SU-DHL-6 (cell line): ENCODE measurements at regions not wholly inside any gene's neighbourhood (a gene's known extent, or its start where the extent isn't known, plus 50 kb on each side); places are given as distances from the start of the nearest gene placed in this dataset.

ENCODE experiments used
- H2AFZ ChIP-seq: fragments of 200-600 bp; sonication (generic); 2 replicates; pipeline ENCODE4 v1.6.1; 2014; ENCODE audit warnings: low read depth, mild to moderate bottlenecking, moderate library complexity, mixed read lengths, antibody characterized with exemption, low read length; ENCODE audit not compliant: severe bottlenecking
- H3F3A ChIP-seq: fragments of 200-600 bp; shearing (Covaris generic); 2 replicates; pipeline ENCODE4 v1.6.0; 2016; ENCODE audit warnings: antibody characterized with exemption, mild to moderate bottlenecking; ENCODE audit not compliant: insufficient read depth
- H3K27ac ChIP-seq: fragments of 200-600 bp; sonication (generic); 2 replicates; pipeline ENCODE4 v1.5.1; 2016; ENCODE audit warnings: low read depth, mild to moderate bottlenecking, low read length, moderate library complexity, mixed read lengths
- H3K27me3 ChIP-seq: fragments of 200-600 bp; sonication (generic), shearing (Covaris generic); 2 replicates; pipeline ENCODE4 v1.6.0; 2014; ENCODE audit warnings: mild to moderate bottlenecking, low read length
- H3K36me3 ChIP-seq: fragments of 200-600 bp; sonication (generic); 2 replicates; pipeline ENCODE4 v1.6.1; 2014; ENCODE audit warnings: mild to moderate bottlenecking, low read length, mixed read lengths
- H3K4me2 ChIP-seq: fragments of 300-600, 200-600 bp; shearing (Covaris generic), sonication (generic); 2 replicates; pipeline ENCODE4 v1.6.0; 2014; ENCODE audit warnings: low read length, low read depth, mild to moderate bottlenecking; ENCODE audit not compliant: poor library complexity, severe bottlenecking
- H3K4me3 ChIP-seq: fragments of 200-600 bp; sonication (generic); 2 replicates; pipeline ENCODE4 v1.5.1; 2014; ENCODE audit warnings: antibody characterized with exemption, low read length, mild to moderate bottlenecking, mixed read lengths; ENCODE audit not compliant: insufficient read depth, poor library complexity, severe bottlenecking
- H3K79me2 ChIP-seq: fragments of 200-600 bp; sonication (generic); 2 replicates; pipeline ENCODE4 v1.6.1; 2014; ENCODE audit warnings: mild to moderate bottlenecking, low read length, moderate library complexity; ENCODE audit not compliant: insufficient read depth
- H3K9ac ChIP-seq: fragments of 200-600 bp; sonication (generic); 2 replicates; pipeline ENCODE4 v1.7.0; 2014; ENCODE audit warnings: mild to moderate bottlenecking, low read length
- H3K9me2 ChIP-seq: fragments of 200-600 bp; sonication (generic); replicated peaks from 2 replicates; pipeline ENCODE4 v1.6.1; 2014; ENCODE audit warnings: low read length; ENCODE audit not compliant: insufficient read depth
- H3K9me3 ChIP-seq: fragments of 200-600 bp; sonication (generic); 2 replicates; pipeline ENCODE4 v1.6.1; 2014; ENCODE audit warnings: low read length, mixed read lengths; ENCODE audit not compliant: insufficient read depth
- H4K20me1 ChIP-seq: fragments of 200-600 bp; sonication (generic); 2 replicates; pipeline ENCODE4 v1.6.1; 2014; ENCODE audit warnings: low read depth, mild to moderate bottlenecking, antibody characterized with exemption, low read length, moderate library complexity, mixed read lengths
- CTCF ChIP-seq: fragments of 200-600 bp; sonication (generic); IDR thresholded peaks from one replicate; pipeline ENCODE4 v1.5.1; 2017; ENCODE audit warnings: antibody characterized with exemption, mild to moderate bottlenecking, low read length, moderate library complexity; ENCODE audit not compliant: insufficient read depth, poor library complexity, severe bottlenecking
- EZH2phosphoT487 ChIP-seq: fragments of 200-600 bp; sonication (generic), shearing (Covaris generic); conservative IDR thresholded peaks from 2 replicates; pipeline ENCODE4 v1.6.1; 2018; ENCODE audit warnings: mild to moderate bottlenecking, antibody characterized with exemption, low read length, moderate library complexity, mixed read lengths

GRCh38 chr13:58467176-58467575 is 835.6 kb downstream of the PCDH17 start:
- no peak for TF ChIP-seq CTCF
- no peak for TF ChIP-seq EZH2phosphoT487
- no peak overlapping the region for H3K4me3 ChIP-seq
- no peak overlapping the region for H3K4me2 ChIP-seq
- no peaks in the 10 kb centered on the region for H3K27me3 ChIP-seq
- no peak overlapping the region for H2AFZ ChIP-seq
- H3K9me2 ChIP-seq, result no peaks in the 10 kb centered on the region
- H3F3A ChIP-seq, result no peaks in the 10 kb centered on the region
- H3K27ac ChIP-seq, result no peak overlapping the region
- H3K36me3 ChIP-seq, result no peaks in the 10 kb centered on the region
- H3K79me2 ChIP-seq, result no peaks in the 10 kb centered on the region
- no peaks in the 10 kb centered on the region for H4K20me1 ChIP-seq
- H3K9me3 ChIP-seq, result no peaks in the 10 kb centered on the region
- no peak overlapping the region for H3K9ac ChIP-seq

DNA sequence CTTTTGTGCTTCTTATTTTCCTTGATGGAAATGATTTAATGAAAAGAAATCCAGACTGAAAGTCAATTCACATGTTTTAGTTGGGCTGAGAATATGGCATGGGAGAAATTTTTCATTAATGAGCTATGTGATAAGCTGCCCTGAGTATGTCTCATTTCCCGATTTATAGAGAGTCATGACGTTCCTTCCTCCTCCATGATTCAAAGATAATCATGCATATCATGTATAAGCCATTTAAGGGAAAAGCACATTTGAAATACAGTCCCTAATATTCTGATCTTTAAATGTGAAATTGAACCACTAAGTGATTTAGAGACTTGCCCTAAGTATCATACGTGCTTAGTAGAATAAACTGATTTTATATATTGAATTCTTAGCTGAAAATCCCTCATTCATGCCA is 840.9 kb downstream of the PCDH17 start:
- no peaks in the 10 kb centered on the region for H3K9me2 ChIP-seq
- H3K27ac ChIP-seq, result no peak overlapping the region
- no peaks in the 10 kb centered on the region for H4K20me1 ChIP-seq
- no peak overlapping the region for H2AFZ ChIP-seq
- H3K4me3 ChIP-seq, result no peak overlapping the region
- no peak overlapping the region for H3K9ac ChIP-seq
- TF ChIP-seq CTCF (no peak), EZH2phosphoT487 (no peak)
- H3F3A ChIP-seq, result no peaks in the 10 kb centered on the region
- H3K27me3 ChIP-seq, result no peaks in the 10 kb centered on the region
- H3K9me3 ChIP-seq, result no peaks in the 10 kb centered on the region
- no peak overlapping the region for H3K4me2 ChIP-seq
- no peaks in the 10 kb centered on the region for H3K79me2 ChIP-seq
- no peaks in the 10 kb centered on the region for H3K36me3 ChIP-seq

DNA sequence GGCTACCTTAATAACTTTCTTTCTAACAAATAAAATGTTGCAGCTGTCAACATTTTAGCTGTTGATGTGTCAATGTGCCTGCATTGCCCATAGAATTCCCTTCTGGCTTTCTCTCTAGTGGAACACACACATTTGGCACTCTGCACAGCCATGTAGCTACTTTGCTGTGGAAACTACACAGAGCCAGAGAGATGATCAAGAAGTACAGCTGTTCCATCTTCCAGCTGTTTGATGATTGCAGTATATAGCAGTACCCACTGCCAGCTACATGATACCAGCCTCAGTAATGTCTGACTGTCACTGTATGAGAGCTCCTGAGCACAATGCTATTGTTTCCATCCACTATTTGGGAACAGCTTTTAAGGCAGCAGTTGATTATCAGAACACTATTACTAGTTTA is 843.0 kb downstream of the PCDH17 start:
- Histone ChIP-seq H3F3A (no peaks in the 10 kb centered on the region), H3K79me2 (no peaks in the 10 kb centered on the region), H3K9me3 (no peaks in the 10 kb centered on the region), H3K4me2 (no peak overlapping the region), H3K27ac (no peak overlapping the region), H3K9ac (no peak overlapping the region), H2AFZ (no peak overlapping the region), H3K4me3 (no peak overlapping the region), H3K36me3 (no peaks in the 10 kb centered on the region), H4K20me1 (no peaks in the 10 kb centered on the region), H3K9me2 (no peaks in the 10 kb centered on the region), H3K27me3 (no peaks in the 10 kb centered on the region)
- TF ChIP-seq EZH2phosphoT487, result no peak
- no peak for TF ChIP-seq CTCF
